Activated T-helper 1 cell treated with Interleukin-2 at 50 U/mL for 16 hours (primary cell): ENCODE measurements at regions not wholly inside any gene's neighbourhood (a gene's known extent, or its start where the extent isn't known, plus 50 kb on each side); places are given as distances from the start of the nearest gene placed in this dataset.

ENCODE experiments used
- DNase-seq: peaks from one replicate; pipeline ENCODE4 v3.0.0-alpha.2; 2020; ENCODE audit warnings: low read depth

GRCh38 chr4:71283642-71284257, 55.1 kb upstream of the SLC4A4 start:
- DNase-seq: no peak

GRCh38 chr4:71287305-71287704, 51.5 kb upstream of the SLC4A4 start:
- no peak for DNase-seq

- no peak for DNase-seq
These were observed 49.9 kb upstream of the SLC4A4 start for GRCh38 chr4:71288875-71289274.
